HG02973 (cell line): ENCODE measurements at regions not wholly inside any gene's neighbourhood (a gene's known extent, or its start where the extent isn't known, plus 50 kb on each side); places are given as distances from the start of the nearest gene placed in this dataset.

Experiments used
- ATAC-seq: cut with Tn5 transposase; IDR thresholded peaks from one replicate; pipeline ENCODE4 v1.9.1; 2021; ENCODE audit warnings: moderate library complexity; ENCODE audit not compliant: unreplicated experiment

DNA sequence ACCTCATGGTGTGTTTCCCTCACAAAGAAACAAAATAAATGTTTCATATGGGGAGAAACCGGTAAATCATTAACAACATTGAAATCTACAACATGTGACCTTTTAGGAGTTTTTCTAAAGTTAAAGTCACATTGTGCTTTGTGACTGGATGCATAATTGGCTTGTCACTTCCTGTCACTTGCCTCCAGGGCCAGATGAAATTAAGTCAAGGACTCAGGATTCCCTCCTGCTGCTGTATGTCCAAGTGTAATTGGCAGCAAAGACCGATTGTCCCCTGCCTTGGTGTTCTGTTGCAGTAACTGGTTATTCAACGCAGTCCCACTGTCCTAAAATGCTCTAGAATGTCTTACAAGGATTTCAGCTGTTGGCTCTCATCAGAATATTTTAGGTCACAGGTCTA, 448.2 kb downstream of the LIG4 start:
- ATAC-seq, result no peak

DNA sequence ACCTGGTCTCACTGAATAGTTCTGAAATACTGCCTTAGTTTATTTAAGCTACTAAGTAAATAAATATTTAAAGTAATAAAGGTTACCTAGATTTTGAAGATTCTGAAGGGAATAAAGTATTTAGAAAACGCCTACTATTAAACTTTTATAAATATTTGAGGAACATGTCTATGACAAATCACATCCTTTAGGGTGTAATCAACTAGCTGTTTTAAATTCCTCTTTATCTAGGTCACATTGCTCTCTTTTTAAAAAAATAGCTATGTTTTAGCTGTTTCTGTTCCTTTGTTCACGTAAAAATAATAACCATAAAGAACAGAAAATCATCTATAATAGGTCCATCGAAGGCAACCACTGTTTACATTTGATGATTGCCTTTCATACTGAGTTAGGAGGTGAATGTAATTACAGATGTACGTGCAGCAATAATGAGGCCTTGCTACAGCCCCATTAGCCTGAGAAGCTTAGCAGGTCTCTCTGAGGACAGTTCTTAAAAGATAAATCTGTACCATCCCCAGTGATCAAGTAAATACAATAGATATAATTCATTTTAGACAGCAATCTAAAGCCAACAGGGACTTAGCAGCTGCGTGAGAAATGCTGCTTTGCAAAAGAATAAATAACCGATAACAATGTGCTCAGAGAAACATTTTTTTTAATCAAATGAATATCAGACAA, 449.5 kb downstream of the LIG4 start:
- no peak for ATAC-seq

DNA sequence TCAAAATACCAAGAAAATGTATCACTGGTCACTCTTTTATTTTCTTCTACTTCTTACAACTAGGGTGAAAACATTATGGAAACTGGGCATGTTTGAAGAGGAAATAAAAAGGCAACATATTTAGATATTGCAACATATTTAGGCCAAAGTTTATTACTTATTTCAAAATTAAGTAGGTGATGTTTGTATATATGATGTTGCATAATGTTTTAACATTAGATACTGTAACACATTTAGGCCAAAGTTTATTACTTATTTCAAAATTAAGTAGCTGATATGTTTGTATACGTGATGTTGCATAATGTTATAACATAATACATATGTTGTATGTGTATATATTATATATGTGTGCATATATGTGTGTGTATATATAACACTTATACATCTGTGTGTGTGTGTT, 451.3 kb downstream of the LIG4 start:
- ATAC-seq, result no peak

DNA sequence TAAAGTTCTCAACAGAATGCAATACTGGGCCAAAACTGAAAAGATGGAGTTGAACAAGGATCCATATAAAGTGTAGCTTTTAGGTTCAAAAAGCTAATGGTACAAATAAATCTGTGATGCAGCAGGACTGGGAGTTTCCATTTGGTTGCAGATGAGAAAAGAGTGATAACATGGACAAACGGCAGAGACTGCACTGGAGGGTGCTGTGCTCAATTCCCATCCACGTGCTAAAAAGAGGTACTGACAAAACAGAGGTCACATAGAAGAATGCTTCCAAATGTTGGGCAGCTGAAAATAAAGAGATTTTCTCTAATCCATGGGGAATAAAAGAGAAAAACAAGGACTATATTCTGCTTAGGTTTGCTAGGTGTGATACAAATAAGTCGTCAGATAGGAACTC, 461.6 kb downstream of the LIG4 start:
- ATAC-seq, result no peak

DNA sequence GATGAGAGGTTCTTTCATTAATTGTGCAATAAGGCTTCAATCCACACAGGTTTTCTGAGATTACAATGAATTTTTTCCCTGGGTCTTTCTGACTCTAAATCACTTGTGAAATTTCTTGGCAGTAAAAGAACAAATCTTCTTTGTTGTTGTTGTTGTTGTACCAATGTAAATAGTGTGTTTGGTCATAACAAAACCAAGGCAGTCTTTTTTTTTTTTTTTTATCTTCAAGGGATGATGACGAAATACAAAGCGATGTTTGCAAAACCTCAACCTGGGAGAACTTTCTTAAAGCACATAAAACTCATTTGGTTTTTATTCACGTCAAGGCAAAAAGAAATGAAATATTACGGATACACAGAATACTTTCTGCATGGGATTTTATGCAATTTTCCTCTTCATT, 462.0 kb downstream of the LIG4 start:
- no peak for ATAC-seq

DNA sequence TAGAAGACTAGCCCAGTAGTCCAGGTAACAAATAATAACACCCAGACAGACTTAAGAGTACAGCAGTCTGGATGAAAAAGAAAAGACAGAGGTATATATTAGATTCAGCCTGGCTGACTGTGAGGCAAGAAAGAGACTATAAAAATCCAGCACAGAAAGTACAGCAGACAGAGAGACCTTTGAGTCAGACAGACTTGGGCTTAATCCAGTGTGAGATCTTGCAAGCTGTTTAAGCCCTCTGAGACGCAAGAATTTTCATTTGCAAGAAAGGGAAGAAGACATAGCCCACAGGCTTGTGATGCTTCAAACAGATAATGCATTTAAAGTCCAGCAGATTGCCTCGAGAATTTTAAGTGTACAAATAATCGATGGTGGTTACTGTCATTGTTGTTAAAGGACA, 471.4 kb downstream of the LIG4 start:
- no peak for ATAC-seq

DNA sequence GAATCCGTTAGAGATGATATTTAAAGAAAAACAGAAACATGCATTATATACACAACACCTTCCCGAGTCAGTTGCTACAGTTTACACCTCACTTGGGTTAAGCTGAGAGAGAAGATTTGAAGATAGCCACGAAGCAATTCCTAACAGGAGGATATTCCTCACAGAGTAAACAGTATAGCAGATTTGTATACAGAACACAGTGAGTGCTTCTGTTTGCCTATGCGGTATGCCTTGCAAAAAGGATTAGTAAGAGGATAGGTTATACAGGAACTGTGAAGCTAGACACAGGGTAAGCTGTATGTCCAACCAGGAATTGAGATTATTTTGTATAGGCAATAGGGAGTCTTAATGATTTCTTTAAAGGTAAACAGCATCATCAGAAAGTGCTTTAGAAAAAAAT, 471.8 kb downstream of the LIG4 start:
- ATAC-seq, result no peak

DNA sequence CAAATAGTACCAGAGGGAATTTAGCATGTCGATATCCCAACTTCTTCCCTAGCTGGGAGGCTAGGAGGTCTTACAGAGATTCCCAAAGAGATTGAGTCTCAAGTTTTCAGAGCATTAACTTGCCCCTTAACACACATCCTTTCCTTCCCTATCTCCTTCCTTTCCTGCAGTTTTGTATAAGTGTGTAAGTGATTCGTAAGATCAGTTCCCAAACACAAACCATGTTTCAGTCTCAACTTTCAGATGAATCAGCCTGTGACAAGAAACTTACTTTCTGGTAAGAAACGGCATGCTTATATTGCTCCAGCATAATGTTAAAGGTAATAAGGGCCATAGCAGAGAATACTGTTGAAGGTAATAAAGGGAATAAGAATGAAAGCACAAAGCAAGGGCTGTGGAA, 472.2 kb downstream of the LIG4 start:
- ATAC-seq, result no peak

DNA sequence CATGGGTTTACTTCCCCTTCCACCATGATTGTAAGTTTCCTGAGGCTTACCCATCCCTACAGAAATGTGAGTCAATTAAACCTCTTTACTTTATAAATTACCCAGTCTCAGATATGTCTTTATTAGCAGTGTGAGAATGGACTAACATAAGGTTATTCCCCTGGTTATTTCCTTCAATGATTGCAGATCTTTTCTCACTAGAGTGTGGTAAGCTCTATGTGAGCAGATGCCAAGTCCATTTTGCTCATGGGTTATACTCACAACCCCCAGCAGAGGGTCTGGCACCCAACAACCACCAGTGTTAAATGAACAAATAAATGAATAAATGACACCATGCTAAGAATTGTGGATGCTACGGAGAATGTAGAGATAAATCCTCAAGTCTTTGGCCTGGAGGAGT, 472.8 kb downstream of the LIG4 start:
- no peak for ATAC-seq

DNA sequence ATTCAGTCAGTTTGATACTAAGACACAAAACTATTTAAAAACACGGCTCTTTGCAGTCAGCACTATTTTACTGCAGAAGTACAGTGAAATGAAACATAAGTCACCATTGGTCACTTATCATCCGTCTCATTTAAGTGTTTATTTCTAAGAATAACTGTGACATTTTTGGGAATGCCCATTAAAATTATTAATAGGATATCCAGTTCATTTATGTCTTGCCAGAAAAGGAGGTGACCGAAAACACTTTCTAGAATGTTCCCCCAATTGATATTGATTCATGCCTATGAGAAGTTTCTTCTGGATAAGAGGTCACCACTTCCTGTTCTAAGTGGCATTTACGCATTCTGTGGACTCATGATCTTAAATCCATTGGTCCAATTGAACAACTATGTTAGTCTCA, 477.3 kb downstream of the LIG4 start:
- ATAC-seq, result no peak

DNA sequence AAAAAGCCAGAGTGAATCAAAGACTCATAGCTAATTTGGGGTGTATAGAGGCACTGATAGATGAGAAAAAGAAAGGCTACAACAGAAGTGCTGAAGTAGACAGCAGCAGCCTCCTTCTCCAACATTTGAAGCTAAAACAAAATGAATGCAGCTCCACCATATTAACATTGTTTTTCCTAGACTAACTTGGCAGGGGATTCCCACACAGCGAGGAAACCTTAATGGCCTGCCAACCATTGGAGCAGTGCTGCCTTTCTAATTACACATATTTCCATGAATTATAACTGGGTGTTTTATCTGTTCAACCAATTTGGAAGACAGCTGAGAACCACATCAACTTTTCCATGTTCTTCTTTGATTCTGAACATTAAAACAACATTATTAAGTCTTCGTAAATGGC, 478.6 kb downstream of the LIG4 start:
- ATAC-seq, result no peak

DNA sequence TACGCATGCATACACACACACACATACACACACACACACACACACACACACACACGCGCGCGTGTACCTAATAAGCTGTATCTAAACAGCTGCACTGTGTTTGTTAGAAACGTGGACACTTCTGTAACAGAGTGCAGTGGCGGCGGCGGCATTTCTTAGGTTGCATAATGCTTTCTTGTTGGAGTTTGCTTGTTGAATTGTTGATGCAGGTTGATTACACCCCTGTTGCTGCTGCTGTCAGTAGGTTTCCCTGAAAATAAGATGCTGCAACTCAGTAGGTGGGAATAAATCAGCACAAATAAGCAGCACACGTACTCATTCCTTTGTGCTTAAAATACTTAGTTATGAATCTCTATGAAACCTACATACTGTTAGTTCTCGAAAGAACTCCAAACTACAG, 479.2 kb downstream of the LIG4 start:
- no peak for ATAC-seq

DNA sequence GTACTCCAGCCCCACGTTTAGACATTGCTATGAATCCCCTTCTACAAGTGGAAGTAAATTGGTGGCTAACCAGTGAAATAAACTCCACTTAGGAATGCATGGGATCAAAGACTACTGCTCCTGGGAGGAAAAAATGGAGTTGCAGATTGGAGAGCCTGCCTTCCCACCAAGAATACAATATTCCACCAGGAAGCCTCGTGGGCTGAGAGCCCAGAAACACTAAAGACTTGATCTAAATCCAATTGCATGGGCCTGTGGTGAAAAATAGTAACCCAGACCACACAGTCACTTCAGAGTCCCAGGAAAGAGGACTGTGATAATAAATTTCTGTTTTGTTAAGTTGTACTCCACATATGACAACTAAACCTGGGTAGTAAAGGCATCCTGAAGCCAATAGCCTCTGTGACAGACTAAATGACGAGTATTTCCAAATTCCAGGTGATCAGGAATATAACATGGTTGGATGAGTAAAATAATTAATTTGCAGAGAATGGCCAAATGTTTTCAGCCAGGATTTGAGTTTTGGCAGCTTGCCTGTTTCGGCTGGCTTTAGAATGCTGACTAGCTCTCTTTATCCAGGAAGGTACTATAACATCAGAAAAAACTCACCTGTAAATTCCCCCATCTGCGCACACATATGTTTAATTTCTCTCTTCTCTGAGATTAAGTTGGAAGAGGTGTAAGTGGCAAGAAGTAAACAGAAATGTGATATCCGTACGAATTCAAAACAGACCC, 480.3 kb downstream of the LIG4 start:
- no peak for ATAC-seq

DNA sequence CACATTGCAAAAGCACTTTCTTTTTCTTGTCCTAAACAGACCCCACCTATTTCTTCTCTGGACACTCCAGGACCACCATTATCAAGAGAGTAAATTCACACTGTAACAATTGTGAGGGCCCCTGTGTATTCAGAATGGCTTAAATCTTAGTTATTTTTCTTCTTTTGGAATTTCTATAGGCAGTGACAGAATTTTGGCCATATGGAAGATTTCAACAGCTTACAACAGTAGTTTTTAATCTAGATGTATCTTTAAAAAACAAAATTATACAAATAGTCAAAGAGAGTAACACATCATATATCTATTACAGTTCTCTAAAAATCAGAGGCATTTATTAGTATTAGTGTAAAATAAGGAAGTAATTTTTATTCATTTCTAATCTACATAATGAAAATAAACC, 482.1 kb downstream of the LIG4 start:
- no peak for ATAC-seq

DNA sequence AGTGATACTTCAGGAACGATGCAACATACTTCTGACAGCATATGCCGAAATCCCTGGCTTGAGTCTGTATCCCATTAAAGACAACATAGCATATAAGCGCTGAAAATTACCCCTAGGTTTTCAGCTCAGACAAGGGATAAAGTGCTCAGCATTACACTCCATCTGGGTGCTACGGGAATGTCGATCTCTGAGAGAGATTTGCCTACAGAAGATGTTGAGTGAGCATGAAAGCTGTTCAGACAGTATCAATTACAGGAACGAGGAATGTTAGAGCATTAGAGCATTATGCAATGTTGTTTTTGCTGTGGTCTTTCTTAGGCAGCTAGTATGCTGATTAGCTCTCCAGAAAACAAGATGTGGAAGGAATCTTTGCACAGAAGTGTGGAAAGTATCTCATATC, 484.5 kb downstream of the LIG4 start:
- no peak for ATAC-seq

DNA sequence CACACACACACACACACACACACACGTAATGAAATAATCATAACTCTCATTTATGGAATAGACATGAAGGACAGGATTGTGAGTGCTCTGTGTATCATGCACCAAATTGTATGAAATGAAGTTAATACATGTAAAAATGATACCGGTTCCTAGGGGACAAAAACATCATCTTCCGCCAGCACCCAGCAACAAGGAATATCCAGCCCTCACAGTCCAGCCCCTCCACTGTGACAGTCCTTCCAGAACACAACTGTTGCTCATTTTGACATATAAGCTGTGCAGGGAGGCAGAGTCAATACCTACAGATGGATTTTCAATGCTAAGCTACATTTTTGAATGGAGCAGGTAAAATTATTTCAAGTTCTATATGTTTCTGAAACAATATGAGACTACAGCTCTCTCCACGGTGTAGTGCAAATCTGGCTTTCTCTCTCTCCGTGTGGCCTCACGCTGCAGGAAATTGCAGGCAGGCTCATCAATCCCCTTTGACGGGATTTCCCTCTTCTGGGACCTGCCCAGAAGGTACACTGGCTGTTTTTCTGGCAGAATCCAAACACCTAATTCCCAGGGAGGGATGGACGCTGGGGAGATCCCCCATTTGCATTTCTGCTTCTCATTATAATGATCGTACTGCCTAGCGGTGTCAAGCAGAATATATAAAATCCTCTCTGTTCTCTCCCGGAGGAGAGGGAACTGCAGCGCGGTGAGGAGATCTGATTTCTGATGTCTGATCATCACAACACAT, 494.0 kb downstream of the LIG4 start:
- no peak for ATAC-seq

DNA sequence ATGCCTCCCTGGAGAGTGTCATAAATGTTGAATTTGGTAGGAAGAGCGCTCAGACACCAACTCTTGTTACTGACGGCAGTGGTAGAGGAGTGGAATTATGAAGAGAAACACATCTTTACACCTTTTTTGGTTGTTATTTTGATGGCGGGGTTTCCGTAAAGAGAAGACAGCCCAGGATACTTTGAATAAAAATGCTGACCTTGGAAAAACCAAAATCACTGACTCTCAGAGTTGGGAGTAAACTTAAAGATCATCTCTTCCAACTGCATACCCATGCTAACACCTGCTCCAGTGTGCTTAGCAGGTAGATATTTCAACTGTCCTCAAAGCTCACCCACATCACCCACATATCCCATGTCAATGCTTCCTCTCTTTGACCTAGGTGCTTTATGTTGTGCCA, 498.6 kb downstream of the LIG4 start:
- no peak for ATAC-seq

DNA sequence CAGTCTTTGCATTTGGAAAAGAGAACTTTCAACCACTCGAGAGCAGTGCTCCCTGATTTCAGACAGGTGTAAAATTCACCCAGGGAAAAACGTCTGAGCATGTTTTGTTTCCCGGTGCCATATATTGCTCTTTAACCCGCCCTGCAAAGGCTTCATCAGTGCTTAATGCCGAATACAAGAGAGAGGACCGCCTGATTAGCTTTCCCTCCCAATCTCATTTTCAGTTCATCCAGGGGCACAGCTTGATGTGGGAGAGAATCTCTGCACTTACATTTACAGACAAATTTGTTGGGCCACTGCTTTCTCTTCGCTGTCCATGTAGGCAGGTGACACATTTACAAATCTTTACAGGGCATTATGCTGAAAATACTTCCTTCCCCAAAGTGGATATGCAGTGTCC, 499.1 kb downstream of the LIG4 start:
- no peak for ATAC-seq

DNA sequence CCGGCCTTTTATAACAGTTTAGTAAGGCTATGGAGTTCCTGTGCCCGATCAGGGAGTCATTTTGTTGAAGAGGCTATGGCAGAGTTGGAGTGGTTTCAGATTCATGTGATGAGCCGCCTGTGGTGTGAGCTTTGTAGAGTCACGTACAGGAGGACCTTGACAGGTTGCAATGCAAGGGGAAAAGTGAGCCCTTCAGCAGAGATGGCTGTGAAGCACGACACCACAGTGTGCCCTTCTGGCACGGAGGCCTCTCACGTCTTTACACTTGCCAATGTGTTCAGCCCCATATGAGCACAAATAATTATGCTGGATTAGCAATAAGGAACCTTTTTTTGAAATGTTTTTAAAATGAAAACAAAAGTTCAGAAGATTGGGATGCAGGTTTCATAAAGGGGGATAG, 499.8 kb downstream of the LIG4 start:
- ATAC-seq, result no peak

DNA sequence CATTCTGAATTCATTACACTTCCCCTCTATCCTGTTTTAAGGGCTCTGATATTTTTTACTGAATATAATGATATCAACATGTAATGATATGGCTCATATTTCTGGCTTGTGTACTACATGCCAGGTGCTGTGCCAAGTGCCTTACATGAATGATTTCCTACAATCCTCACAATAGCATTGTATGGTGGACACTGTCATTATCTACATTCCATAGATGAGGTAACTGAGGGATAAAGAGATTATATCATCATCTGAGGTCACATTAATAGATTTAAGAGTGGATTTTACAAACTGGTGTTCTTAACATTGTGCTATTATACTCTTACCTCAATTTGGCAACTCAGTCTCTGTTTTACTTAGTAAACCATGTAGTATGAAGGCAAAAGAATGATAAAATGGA, 502.0 kb downstream of the LIG4 start:
- ATAC-seq, result no peak

DNA sequence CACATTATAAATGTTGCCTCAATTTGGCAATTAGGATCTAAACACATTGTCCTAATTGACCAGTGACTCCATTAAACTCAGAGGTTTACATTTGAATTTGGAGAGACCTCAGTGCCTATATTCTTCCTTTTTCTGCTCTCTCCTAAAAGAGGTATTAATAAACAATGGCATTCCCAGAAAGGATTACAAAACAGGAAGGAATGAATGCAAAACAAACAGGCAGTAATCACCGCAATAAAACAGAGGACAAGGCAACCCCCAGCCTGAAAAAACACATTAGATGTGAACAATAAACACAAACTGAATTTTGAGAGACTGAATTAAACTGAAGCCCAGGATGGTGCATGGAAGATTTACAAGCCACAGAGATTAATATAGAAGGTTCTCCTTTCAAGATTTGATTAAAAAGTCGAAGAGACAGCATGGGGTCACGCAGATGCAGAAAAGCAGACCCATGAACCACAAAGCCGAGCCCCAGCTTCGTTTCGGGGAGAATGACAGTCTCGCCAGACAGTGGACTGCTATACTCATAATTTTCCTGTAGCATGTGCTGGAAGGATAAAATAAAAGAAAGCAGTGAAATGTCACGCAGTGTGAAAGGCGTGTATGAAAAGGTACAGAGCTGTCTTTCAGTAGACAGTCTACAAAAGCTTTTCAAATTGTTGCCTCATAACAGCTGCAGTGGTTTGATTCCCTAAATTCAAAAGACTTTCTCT, 503.0 kb downstream of the LIG4 start:
- no peak for ATAC-seq

DNA sequence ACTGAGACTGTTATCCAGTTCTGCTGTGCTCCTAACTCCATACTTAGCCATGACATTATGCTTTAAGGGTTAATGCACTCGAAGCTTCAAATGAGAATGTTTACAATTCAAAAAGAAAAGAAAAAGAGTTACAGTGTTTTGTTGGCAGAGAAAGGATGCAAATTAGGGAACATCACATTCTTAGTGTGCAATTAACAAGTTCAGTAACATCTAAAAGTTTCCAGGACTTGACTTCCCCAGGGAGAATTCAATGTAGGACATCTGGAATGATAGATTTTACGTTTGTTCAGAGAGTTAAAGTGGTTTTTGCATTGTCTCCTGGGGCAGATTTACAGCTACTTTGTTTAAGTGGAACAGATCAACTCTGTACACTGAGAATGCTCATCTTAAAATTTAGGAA, 525.2 kb downstream of the LIG4 start:
- no peak for ATAC-seq
